ENCODE measurements at regions not wholly inside any gene's neighbourhood (a gene's known extent, or its start where the extent isn't known, plus 50 kb on each side); places are given as distances from the start of the nearest gene placed in this dataset.

GRCh38 chr2:3138621-3139020, 239.0 kb downstream of the EIPR1 start:
- intact Hi-C loops (cut with DNase I) = no loop called here
- peak in 2 of 42 donors; percentile 11 to 20 for DNase-seq

- DNase-seq = peak in 2 of 42 donors; percentile 3 to 4
These were observed 239.8 kb downstream of the EIPR1 start for GRCh38 chr2:3137651-3138300.

GRCh38 chr2:3135676-3136075, 241.9 kb downstream of the EIPR1 start:
- DNase-seq = peak in 1 of 42 donors; percentile 5
- intact Hi-C loops (cut with DNase I) = no loop called here

More at GRCh38 chr2:3137651-3138300, 239.8 kb downstream of the EIPR1 start:
- intact Hi-C loops (cut with DNase I) = no loop called here

GRCh38 chr2:3134026-3134571, 243.5 kb downstream of the EIPR1 start:
- intact Hi-C loops (cut with DNase I) = no loop called here
- DNase-seq = peak in 6 of 42 donors; percentile 0 to 16 (median 4)

- intact Hi-C loops (cut with DNase I) = no loop called here
- DNase-seq = peak in 5 of 42 donors; percentile 1 to 33 (median 5)
These were observed 244.7 kb downstream of the EIPR1 start for GRCh38 chr2:3132966-3133365.

- intact Hi-C loops (cut with DNase I) = no loop called here
- DNase-seq = peak in 6 of 42 donors; percentile 1 to 26 (median 12)
These were observed 245.2 kb downstream of the EIPR1 start for GRCh38 chr2:3132466-3132865.

- peak in 5 of 42 donors; percentile 5 to 46 (median 10) for DNase-seq
- intact Hi-C loops (cut with DNase I) = no loop called here
These were observed 245.8 kb downstream of the EIPR1 start for GRCh38 chr2:3131636-3132326.

- DNase-seq = peak in 6 of 42 donors; percentile 3 to 43 (median 26)
- intact Hi-C loops (cut with DNase I) = no loop called here
These were observed 246.6 kb downstream of the EIPR1 start for GRCh38 chr2:3130889-3131635.

- peak in 19 of 42 donors; percentile 26 to 76 (median 54) for DNase-seq
- intact Hi-C loops (cut with DNase I) = no loop called here
These were observed 247.2 kb downstream of the EIPR1 start for GRCh38 chr2:3130444-3130843.

- intact Hi-C loops (cut with DNase I) = no loop called here
- peak in 8 of 42 donors; percentile 18 to 62 (median 34) for DNase-seq
These were observed 247.8 kb downstream of the EIPR1 start for GRCh38 chr2:3129867-3130266.

- peak in 6 of 42 donors; percentile 2 to 33 (median 10) for DNase-seq
- intact Hi-C loops (cut with DNase I) = no loop called here
These were observed 248.8 kb downstream of the EIPR1 start for GRCh38 chr2:3128786-3129185.

- intact Hi-C loops (cut with DNase I) = no loop called here
- DNase-seq = peak in 6 of 42 donors; percentile 8 to 26 (median 22)
These were observed 249.9 kb downstream of the EIPR1 start for GRCh38 chr2:3127710-3128109.

GRCh38 chr2:3126911-3127621, 250.6 kb downstream of the EIPR1 start:
- intact Hi-C loops (cut with DNase I) = no loop called here
- peak in 9 of 42 donors; percentile 29 to 63 (median 44) for DNase-seq

- peak in 41 of 42 donors; percentile 35 to 89 (median 65) for DNase-seq
- intact Hi-C loops (cut with DNase I) = no loop called here
These were observed 251.3 kb downstream of the EIPR1 start for GRCh38 chr2:3126171-3126910.

GRCh38 chr2:3125761-3126130, 251.9 kb downstream of the EIPR1 start:
- intact Hi-C loops (cut with DNase I) = no loop called here
- peak in 2 of 42 donors; percentile 20 to 36 for DNase-seq

- intact Hi-C loops (cut with DNase I) = no loop called here
- DNase-seq = peak in 37 of 42 donors; percentile 34 to 86 (median 57)
These were observed 252.4 kb downstream of the EIPR1 start for GRCh38 chr2:3125001-3125760.

GRCh38 chr2:3122525-3122924, 255.1 kb downstream of the EIPR1 start:
- no peak for DNase-seq
- intact Hi-C loops (cut with DNase I) = no loop called here
